WTC11 (cell line): ENCODE measurements at regions not wholly inside any gene's neighbourhood (a gene's known extent, or its start where the extent isn't known, plus 50 kb on each side); places are given as distances from the start of the nearest gene placed in this dataset.

Experiments
- ATAC-seq: fragments of 200-7000 bp; cut with Tn5 transposase; 2 replicates; pipeline ENCODE4 v1.10.0; 2021; ENCODE audit warnings: mild to moderate bottlenecking, moderate library complexity
- CTCF ChIA-PET: fragments of 300-600 bp; sonication (Branson Sonifier 250); formaldehyde crosslinking; loops from one replicate; lab custom pipeline; 2021; ENCODE audit warnings: antibody characterized with exemption; lab: Charles Lee
- POLR2A ChIA-PET: fragments of 350-600 bp; sonication (Branson Sonifier 250); formaldehyde crosslinking; loops from one replicate; lab custom pipeline; 2021; ENCODE audit warnings: antibody characterized with exemption; lab: Charles Lee
- DNase-seq: peaks from one replicate; pipeline ENCODE4 v3.0.0; 2021; ENCODE audit warnings: low spot score
- H3K27ac Mint-ChIP-seq: 2 replicates; pipeline ENCODE4 v1.8.0; 2021; ENCODE audit warnings: mixed read lengths
- H3K27me3 Mint-ChIP-seq: 2 replicates; pipeline ENCODE4 v1.8.0; 2021; ENCODE audit warnings: low read depth, mild to moderate bottlenecking, moderate library complexity, mixed read lengths
- H3K36me3 Mint-ChIP-seq: 2 replicates; pipeline ENCODE4 v1.8.0; 2021; ENCODE audit warnings: mixed read lengths
- H3K4me1 Mint-ChIP-seq: 2 replicates; pipeline ENCODE4 v1.8.0; 2022; ENCODE audit warnings: mixed read lengths
- H3K4me3 Mint-ChIP-seq: 2 replicates; pipeline ENCODE4 v1.8.0; 2021; ENCODE audit warnings: mild to moderate bottlenecking, moderate library complexity, mixed read lengths
- H3K9me3 Mint-ChIP-seq: 2 replicates; pipeline ENCODE4 v1.8.0; 2021; ENCODE audit warnings: mixed read lengths
- ARID4B ChIP-seq: sonication (generic); formaldehyde crosslinking; IDR thresholded peaks from 2 replicates; pipeline ENCODE4 v1.8.0; 2023; ENCODE audit warnings: missing genetic modification reagents, mild to moderate bottlenecking, borderline replicate concordance
- CREM ChIP-seq: sonication (generic); formaldehyde crosslinking; IDR thresholded peaks from 2 replicates; pipeline ENCODE4 v1.8.1; 2022; ENCODE audit warnings: mild to moderate bottlenecking, missing genetic modification reagents, moderate library complexity
- CTCF ChIP-seq: fragments of 200-600 bp; IDR thresholded peaks from 2 replicates; pipeline ENCODE4 v1.8.0; 2022; ENCODE audit warnings: antibody characterized with exemption
- KAT7 ChIP-seq: sonication (generic); formaldehyde crosslinking; IDR thresholded peaks from 2 replicates; pipeline ENCODE4 v1.8.1; 2023; ENCODE audit warnings: missing genetic modification reagents, mild to moderate bottlenecking, borderline replicate concordance
- MYBL2 ChIP-seq: sonication (generic); formaldehyde crosslinking; IDR thresholded peaks from 2 replicates; pipeline ENCODE4 v1.8.1; 2023; ENCODE audit warnings: mild to moderate bottlenecking, moderate library complexity, missing genetic modification reagents
- RORB ChIP-seq: fragments of 250-450 bp; sonication (Bioruptor Pico); IDR thresholded peaks from 2 replicates; pipeline ENCODE4 v1.9.0; 2021; ENCODE audit warnings: mild to moderate bottlenecking
- TEAD1 ChIP-seq: sonication (generic); formaldehyde crosslinking; IDR thresholded peaks from 2 replicates; pipeline ENCODE4 v1.8.0; 2022; ENCODE audit warnings: mild to moderate bottlenecking, missing genetic modification reagents
- USF1 ChIP-seq: sonication (generic); formaldehyde crosslinking; IDR thresholded peaks from 2 replicates; pipeline ENCODE4 v1.8.0; 2022; ENCODE audit warnings: mild to moderate bottlenecking, missing genetic modification reagents
- TF ChIP-seq, protein P1 (sequence below): sonication (generic); formaldehyde crosslinking; IDR thresholded peaks from 2 replicates; pipeline ENCODE4 v1.8.0; 2022; ENCODE audit warnings: mild to moderate bottlenecking, missing genetic modification reagents
- TF ChIP-seq, protein P2 (sequence below): sonication (generic); formaldehyde crosslinking; IDR thresholded peaks from 2 replicates; pipeline ENCODE4 v1.8.0; 2023; ENCODE audit warnings: missing genetic modification reagents
- TF ChIP-seq, protein P3 (sequence below): sonication (generic); formaldehyde crosslinking; IDR thresholded peaks from 2 replicates; pipeline ENCODE4 v1.8.0; 2022; ENCODE audit warnings: missing genetic modification reagents
- TF ChIP-seq, protein P4 (sequence below): sonication (generic); formaldehyde crosslinking; IDR thresholded peaks from 2 replicates; pipeline ENCODE4 v1.8.1; 2023; ENCODE audit warnings: mild to moderate bottlenecking, moderate library complexity, missing genetic modification reagents
- TF ChIP-seq, protein P5 (sequence below): fragments of 250-450 bp; sonication (Bioruptor Pico); IDR thresholded peaks from 2 replicates; pipeline ENCODE4 v1.9.0; 2021; ENCODE audit warnings: mild to moderate bottlenecking, borderline replicate concordance
- TF ChIP-seq, protein P6 (sequence below): sonication (generic); formaldehyde crosslinking; IDR thresholded peaks from 2 replicates; pipeline ENCODE4 v1.8.1; 2023; ENCODE audit warnings: mild to moderate bottlenecking, missing genetic modification reagents, moderate library complexity

DNA sequence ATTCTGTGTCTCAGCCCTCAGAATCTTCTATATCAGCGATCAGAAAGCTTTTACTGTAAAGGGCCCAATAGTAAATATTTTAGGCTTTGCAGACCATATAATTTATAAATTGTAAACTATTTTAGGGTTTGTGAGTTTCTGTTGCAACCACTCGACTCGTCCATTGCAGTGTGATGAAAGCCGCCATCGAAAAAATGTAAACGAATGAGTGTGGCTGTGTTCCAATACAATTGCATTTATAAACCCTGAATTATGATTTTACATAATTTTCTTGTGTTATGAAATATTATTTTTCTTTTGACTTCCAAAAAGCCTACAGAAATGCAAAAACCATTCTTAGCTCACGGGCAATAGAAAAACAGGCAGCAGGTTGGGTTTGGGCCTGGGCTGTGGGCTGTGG is 62.5 kb upstream of the ADO start:
- ChIA-PET POLR2A (no interaction called here), CTCF (no interaction called here)
- ATAC-seq, result no peak
- H3K4me3 Mint-ChIP-seq, result no peak overlapping the region
- H3K9me3 Mint-ChIP-seq, result no peaks in the 10 kb centered on the region
- no peak for DNase-seq
- H3K27ac Mint-ChIP-seq, result no peak overlapping the region
- peaks cover 11% of the 10 kb centered on the region for H3K4me1 Mint-ChIP-seq
- no peaks in the 10 kb centered on the region for H3K36me3 Mint-ChIP-seq
- H3K27me3 Mint-ChIP-seq, result no peaks in the 10 kb centered on the region
- TF ChIP-seq, protein P1, sequence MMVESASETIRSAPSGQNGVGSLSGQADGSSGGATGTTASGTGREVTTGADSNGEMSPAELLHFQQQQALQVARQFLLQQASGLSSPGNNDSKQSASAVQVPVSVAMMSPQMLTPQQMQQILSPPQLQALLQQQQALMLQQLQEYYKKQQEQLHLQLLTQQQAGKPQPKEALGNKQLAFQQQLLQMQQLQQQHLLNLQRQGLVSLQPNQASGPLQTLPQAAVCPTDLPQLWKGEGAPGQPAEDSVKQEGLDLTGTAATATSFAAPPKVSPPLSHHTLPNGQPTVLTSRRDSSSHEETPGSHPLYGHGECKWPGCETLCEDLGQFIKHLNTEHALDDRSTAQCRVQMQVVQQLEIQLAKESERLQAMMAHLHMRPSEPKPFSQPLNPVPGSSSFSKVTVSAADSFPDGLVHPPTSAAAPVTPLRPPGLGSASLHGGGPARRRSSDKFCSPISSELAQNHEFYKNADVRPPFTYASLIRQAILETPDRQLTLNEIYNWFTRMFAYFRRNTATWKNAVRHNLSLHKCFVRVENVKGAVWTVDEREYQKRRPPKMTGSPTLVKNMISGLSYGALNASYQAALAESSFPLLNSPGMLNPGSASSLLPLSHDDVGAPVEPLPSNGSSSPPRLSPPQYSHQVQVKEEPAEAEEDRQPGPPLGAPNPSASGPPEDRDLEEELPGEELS (CRISPR knock-in tag), result no peak
- TF ChIP-seq RORB (CRISPR knock-in tag) (no peak), CTCF (no peak), USF1 (no peak), CREM (no peak), TEAD1 (no peak), MYBL2 (CRISPR knock-in tag) (no peak), ARID4B (no peak), KAT7 (CRISPR knock-in tag) (no peak)
- TF ChIP-seq, protein P2, sequence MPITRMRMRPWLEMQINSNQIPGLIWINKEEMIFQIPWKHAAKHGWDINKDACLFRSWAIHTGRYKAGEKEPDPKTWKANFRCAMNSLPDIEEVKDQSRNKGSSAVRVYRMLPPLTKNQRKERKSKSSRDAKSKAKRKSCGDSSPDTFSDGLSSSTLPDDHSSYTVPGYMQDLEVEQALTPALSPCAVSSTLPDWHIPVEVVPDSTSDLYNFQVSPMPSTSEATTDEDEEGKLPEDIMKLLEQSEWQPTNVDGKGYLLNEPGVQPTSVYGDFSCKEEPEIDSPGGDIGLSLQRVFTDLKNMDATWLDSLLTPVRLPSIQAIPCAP (CRISPR knock-in tag), result no peak
- TF ChIP-seq, protein P3, sequence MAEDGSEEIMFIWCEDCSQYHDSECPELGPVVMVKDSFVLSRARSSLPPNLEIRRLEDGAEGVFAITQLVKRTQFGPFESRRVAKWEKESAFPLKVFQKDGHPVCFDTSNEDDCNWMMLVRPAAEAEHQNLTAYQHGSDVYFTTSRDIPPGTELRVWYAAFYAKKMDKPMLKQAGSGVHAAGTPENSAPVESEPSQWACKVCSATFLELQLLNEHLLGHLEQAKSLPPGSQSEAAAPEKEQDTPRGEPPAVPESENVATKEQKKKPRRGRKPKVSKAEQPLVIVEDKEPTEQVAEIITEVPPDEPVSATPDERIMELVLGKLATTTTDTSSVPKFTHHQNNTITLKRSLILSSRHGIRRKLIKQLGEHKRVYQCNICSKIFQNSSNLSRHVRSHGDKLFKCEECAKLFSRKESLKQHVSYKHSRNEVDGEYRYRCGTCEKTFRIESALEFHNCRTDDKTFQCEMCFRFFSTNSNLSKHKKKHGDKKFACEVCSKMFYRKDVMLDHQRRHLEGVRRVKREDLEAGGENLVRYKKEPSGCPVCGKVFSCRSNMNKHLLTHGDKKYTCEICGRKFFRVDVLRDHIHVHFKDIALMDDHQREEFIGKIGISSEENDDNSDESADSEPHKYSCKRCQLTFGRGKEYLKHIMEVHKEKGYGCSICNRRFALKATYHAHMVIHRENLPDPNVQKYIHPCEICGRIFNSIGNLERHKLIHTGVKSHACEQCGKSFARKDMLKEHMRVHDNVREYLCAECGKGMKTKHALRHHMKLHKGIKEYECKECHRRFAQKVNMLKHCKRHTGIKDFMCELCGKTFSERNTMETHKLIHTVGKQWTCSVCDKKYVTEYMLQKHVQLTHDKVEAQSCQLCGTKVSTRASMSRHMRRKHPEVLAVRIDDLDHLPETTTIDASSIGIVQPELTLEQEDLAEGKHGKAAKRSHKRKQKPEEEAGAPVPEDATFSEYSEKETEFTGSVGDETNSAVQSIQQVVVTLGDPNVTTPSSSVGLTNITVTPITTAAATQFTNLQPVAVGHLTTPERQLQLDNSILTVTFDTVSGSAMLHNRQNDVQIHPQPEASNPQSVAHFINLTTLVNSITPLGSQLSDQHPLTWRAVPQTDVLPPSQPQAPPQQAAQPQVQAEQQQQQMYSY (CRISPR knock-in tag), result no peak
- TF ChIP-seq, protein P4, sequence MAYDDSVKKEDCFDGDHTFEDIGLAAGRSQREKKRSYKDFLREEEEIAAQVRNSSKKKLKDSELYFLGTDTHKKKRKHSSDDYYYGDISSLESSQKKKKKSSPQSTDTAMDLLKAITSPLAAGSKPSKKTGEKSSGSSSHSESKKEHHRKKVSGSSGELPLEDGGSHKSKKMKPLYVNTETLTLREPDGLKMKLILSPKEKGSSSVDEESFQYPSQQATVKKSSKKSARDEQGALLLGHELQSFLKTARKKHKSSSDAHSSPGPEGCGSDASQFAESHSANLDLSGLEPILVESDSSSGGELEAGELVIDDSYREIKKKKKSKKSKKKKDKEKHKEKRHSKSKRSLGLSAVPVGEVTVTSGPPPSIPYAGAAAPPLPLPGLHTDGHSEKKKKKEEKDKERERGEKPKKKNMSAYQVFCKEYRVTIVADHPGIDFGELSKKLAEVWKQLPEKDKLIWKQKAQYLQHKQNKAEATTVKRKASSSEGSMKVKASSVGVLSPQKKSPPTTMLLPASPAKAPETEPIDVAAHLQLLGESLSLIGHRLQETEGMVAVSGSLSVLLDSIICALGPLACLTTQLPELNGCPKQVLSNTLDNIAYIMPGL (CRISPR knock-in tag), result no peak
- TF ChIP-seq, protein P5, sequence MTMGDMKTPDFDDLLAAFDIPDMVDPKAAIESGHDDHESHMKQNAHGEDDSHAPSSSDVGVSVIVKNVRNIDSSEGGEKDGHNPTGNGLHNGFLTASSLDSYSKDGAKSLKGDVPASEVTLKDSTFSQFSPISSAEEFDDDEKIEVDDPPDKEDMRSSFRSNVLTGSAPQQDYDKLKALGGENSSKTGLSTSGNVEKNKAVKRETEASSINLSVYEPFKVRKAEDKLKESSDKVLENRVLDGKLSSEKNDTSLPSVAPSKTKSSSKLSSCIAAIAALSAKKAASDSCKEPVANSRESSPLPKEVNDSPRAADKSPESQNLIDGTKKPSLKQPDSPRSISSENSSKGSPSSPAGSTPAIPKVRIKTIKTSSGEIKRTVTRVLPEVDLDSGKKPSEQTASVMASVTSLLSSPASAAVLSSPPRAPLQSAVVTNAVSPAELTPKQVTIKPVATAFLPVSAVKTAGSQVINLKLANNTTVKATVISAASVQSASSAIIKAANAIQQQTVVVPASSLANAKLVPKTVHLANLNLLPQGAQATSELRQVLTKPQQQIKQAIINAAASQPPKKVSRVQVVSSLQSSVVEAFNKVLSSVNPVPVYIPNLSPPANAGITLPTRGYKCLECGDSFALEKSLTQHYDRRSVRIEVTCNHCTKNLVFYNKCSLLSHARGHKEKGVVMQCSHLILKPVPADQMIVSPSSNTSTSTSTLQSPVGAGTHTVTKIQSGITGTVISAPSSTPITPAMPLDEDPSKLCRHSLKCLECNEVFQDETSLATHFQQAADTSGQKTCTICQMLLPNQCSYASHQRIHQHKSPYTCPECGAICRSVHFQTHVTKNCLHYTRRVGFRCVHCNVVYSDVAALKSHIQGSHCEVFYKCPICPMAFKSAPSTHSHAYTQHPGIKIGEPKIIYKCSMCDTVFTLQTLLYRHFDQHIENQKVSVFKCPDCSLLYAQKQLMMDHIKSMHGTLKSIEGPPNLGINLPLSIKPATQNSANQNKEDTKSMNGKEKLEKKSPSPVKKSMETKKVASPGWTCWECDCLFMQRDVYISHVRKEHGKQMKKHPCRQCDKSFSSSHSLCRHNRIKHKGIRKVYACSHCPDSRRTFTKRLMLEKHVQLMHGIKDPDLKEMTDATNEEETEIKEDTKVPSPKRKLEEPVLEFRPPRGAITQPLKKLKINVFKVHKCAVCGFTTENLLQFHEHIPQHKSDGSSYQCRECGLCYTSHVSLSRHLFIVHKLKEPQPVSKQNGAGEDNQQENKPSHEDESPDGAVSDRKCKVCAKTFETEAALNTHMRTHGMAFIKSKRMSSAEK (CRISPR knock-in tag), result no peak
- TF ChIP-seq, protein P6, sequence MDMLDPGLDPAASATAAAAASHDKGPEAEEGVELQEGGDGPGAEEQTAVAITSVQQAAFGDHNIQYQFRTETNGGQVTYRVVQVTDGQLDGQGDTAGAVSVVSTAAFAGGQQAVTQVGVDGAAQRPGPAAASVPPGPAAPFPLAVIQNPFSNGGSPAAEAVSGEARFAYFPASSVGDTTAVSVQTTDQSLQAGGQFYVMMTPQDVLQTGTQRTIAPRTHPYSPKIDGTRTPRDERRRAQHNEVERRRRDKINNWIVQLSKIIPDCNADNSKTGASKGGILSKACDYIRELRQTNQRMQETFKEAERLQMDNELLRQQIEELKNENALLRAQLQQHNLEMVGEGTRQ, result no peak
